ENCODE measurements at regions not wholly inside any gene's neighbourhood (a gene's known extent, or its start where the extent isn't known, plus 50 kb on each side); places are given as distances from the start of the nearest gene placed in this dataset.

- TF ChIP-seq POLR2AphosphoS5 (IDR thresholded peaks at IDR 0.05; ENCODE audit: low read depth, low read length) (no peak), TAF1 (IDR thresholded peaks at IDR 0.05; ENCODE audit: low read depth, low read length) (no peak), POLR2A (IDR thresholded peaks at IDR 0.05; ENCODE audit: control extremely low read depth in 1 of 2, low read depth in 2 of 2, low read length in 2 of 2) (no peak), GABPA (IDR thresholded peaks at IDR 0.05; ENCODE audit: borderline replicate concordance, insufficient read depth, low read length) (no peak), EZH2 (IDR thresholded peaks at IDR 0.05; ENCODE audit: low read depth, low read length, severe bottlenecking) (no peak), SAP30 (IDR thresholded peaks at IDR 0.05; ENCODE audit: insufficient read depth, insufficient replicate concordance, low read length) (no peak), CTCF (IDR thresholded peaks at IDR 0.05; ENCODE audit: control extremely low read depth in 1 of 3, insufficient read depth in 1 of 3, low read depth in 1 of 3, low read length in 3 of 3) (no peak)
Measured at GRCh38 chr7:43006008-43006407, 73.8 kb downstream of the MRPL32 start.

Measured in H1 (cell line).